Natural killer cell (primary cell): ENCODE measurements at regions not wholly inside any gene's neighbourhood (a gene's known extent, or its start where the extent isn't known, plus 50 kb on each side); places are given as distances from the start of the nearest gene placed in this dataset.
"Not testable (repeated sequence)": the region's sequence is repeated elsewhere in the genome, so short reads cannot be mapped to it uniquely, and the experiment has no call there.

ENCODE experiments used
- ATAC-seq, 3 donors: fragments of 150-1000 bp in 2 of 3; fragments of 200-7000 bp in 1 of 3; cut with Tn5 transposase; 1 replicate in 1 of 3; 2 replicates in 2 of 3; pipeline ENCODE4 v1.10.0; 2021; ENCODE audit warnings: mild to moderate bottlenecking in 2 of 3, moderate library complexity in 2 of 3
- DNase-seq, 2 donors: peaks; one replicate each; pipeline versions ENCODE4 v3.0.0 to v3.0.0-alpha.2; 2013 to 2021; ENCODE audit warnings: mixed read lengths in 1 of 2
- H3K27ac ChIP-seq: one replicate; pipeline ENCODE4 v1.5.1; 2013; ENCODE audit warnings: mild to moderate bottlenecking, low read length
- H3K27me3 ChIP-seq: one replicate; pipeline ENCODE4 v1.6.1; 2013; ENCODE audit warnings: low read length; ENCODE audit not compliant: control insufficient read depth, insufficient read depth
- H3K36me3 ChIP-seq: one replicate; pipeline ENCODE4 v1.6.1; 2013; ENCODE audit warnings: low read length; ENCODE audit not compliant: control insufficient read depth, insufficient read depth
- H3K4me1 ChIP-seq: one replicate; pipeline ENCODE4 v1.6.1; 2013; ENCODE audit warnings: low read length; ENCODE audit not compliant: control insufficient read depth, insufficient read depth
- H3K4me3 ChIP-seq: one replicate; pipeline ENCODE4 v1.5.1; 2013; ENCODE audit warnings: low read length
- H3K9me3 ChIP-seq: one replicate; pipeline ENCODE4 v1.6.1; 2013; ENCODE audit warnings: low read length; ENCODE audit not compliant: control insufficient read depth, insufficient read depth
- H3K27ac Mint-ChIP-seq, 2 donors: one replicate each; pipeline ENCODE4 v1.8.0; 2022; ENCODE audit warnings: mild to moderate bottlenecking in 2 of 2, mixed read lengths in 2 of 2, moderate library complexity in 1 of 2
- H3K27me3 Mint-ChIP-seq, 2 donors: one replicate each; pipeline ENCODE4 v1.8.0; 2022; ENCODE audit warnings: low read depth in 2 of 2, mixed read lengths in 2 of 2
- H3K36me3 Mint-ChIP-seq: one replicate; pipeline ENCODE4 v1.8.0; 2022; ENCODE audit warnings: mixed read lengths
- H3K4me1 Mint-ChIP-seq, 2 donors: one replicate each; pipeline ENCODE4 v1.8.0; 2022; ENCODE audit warnings: mixed read lengths in 2 of 2
- H3K4me3 Mint-ChIP-seq: one replicate; pipeline ENCODE4 v1.8.0; 2022; ENCODE audit warnings: mild to moderate bottlenecking, moderate library complexity, mixed read lengths
- H3K9me3 Mint-ChIP-seq, 2 donors: one replicate each; pipeline ENCODE4 v1.8.0; 2022; ENCODE audit warnings: mixed read lengths in 2 of 2
- CTCF ChIP-seq: fragments of 200-600 bp; IDR thresholded peaks from one replicate; pipeline ENCODE4 v1.8.0; 2022; ENCODE audit warnings: antibody characterized with exemption
- WGBS: methylation state at CpG from one replicate; pipeline ENCODE4 v1.1.7; 2013; ENCODE audit warnings: missing lambda C conversion rate; ENCODE audit not compliant: insufficient coverage; 5-methylcytosine and 5-hydroxymethylcytosine counted together
- intact Hi-C: fragments of 100-400 bp; cut with micrococcal nuclease; formaldehyde crosslinking; loops from one replicate; pipeline ENCODE4 v1.14.2; 2022

- no peaks in the 10 kb centered on the region for H3K36me3 ChIP-seq
- no peaks in the 10 kb centered on the region for H3K27me3 Mint-ChIP-seq
- no peak overlapping the region for H3K4me3 Mint-ChIP-seq
- H3K27ac ChIP-seq: no peak overlapping the region
- H3K9me3 Mint-ChIP-seq: peaks cover 0 to 4% of the 10 kb centered on the region in 2 donors
- H3K4me1 Mint-ChIP-seq: no peaks in the 10 kb centered on the region
- WGBS: 91% methylated on average over 3 of the region's 5 CpGs
- H3K36me3 Mint-ChIP-seq: no peaks in the 10 kb centered on the region
- H3K27ac Mint-ChIP-seq: no peak overlapping the region
- H3K4me1 ChIP-seq: no peaks in the 10 kb centered on the region
- no peak overlapping the region for H3K4me3 ChIP-seq
- H3K9me3 ChIP-seq: no peaks in the 10 kb centered on the region
- intact Hi-C loops: no loop called here
- ATAC-seq: no peak
- no peak for TF ChIP-seq CTCF
- no peak for DNase-seq
- H3K27me3 ChIP-seq: no peaks in the 10 kb centered on the region
Measured at GRCh38 chr3:64365877-64366276, 140.6 kb upstream of the PRICKLE2 start.

- DNase-seq: no peak
- Histone ChIP-seq H3K4me1 (no peaks in the 10 kb centered on the region), H3K27ac (no peak overlapping the region), H3K4me3 (no peak overlapping the region), H3K27me3 (no peaks in the 10 kb centered on the region), H3K36me3 (no peaks in the 10 kb centered on the region), H3K9me3 (no peaks in the 10 kb centered on the region)
- no peak for TF ChIP-seq CTCF
- no peaks in the 10 kb centered on the region for H3K27me3 Mint-ChIP-seq
- H3K36me3 Mint-ChIP-seq: no peaks in the 10 kb centered on the region
- H3K4me1 Mint-ChIP-seq: no peaks in the 10 kb centered on the region
- no peaks in the 10 kb centered on the region for H3K9me3 Mint-ChIP-seq
- ATAC-seq: no peak
- intact Hi-C loops: no loop called here
- no peak overlapping the region for H3K4me3 Mint-ChIP-seq
- 100% methylated on average over 1 of the region's 1 CpG for WGBS
- H3K27ac Mint-ChIP-seq: no peak overlapping the region
Measured at GRCh38 chr3:64363842-64364241, 138.6 kb upstream of the PRICKLE2 start.

- 92% methylated on average over 4 of the region's 5 CpGs for WGBS
- Histone ChIP-seq H3K4me1 (no peaks in the 10 kb centered on the region), H3K27me3 (no peaks in the 10 kb centered on the region), H3K36me3 (no peaks in the 10 kb centered on the region), H3K4me3 (no peak overlapping the region), H3K27ac (no peak overlapping the region), H3K9me3 (no peaks in the 10 kb centered on the region)
- intact Hi-C loops: no loop called here
- Mint-ChIP-seq H3K9me3 (peaks cover 0 to 2% of the 10 kb centered on the region in 2 donors), H3K4me3 (no peak overlapping the region), H3K4me1 (no peaks in the 10 kb centered on the region), H3K27ac (no peak overlapping the region), H3K27me3 (no peaks in the 10 kb centered on the region), H3K36me3 (no peaks in the 10 kb centered on the region)
- no peak for ATAC-seq
- DNase-seq: no peak
- no peak for TF ChIP-seq CTCF
Measured at GRCh38 chr3:64361962-64362735, 136.9 kb upstream of the PRICKLE2 start.

- intact Hi-C loops: not testable (repeated sequence)
- WGBS: 87% methylated on average over 3 of the region's 4 CpGs
Measured at GRCh38 chr3:64361036-64361435, 135.8 kb upstream of the PRICKLE2 start.

More at GRCh38 chr3:64361036-64361435, 135.8 kb upstream of the PRICKLE2 start:
- H3K27ac Mint-ChIP-seq, H3K27me3 Mint-ChIP-seq, H3K36me3 Mint-ChIP-seq, H3K9me3 Mint-ChIP-seq, H3K27me3 ChIP-seq, H3K4me3 ChIP-seq, H3K4me1 ChIP-seq, H3K4me3 Mint-ChIP-seq, H3K4me1 Mint-ChIP-seq, ATAC-seq, DNase-seq, H3K27ac ChIP-seq, H3K9me3 ChIP-seq, H3K36me3 ChIP-seq: not testable (repeated sequence)
